NCI-H748 (cell line): ENCODE measurements at regions not wholly inside any gene's neighbourhood (a gene's known extent, or its start where the extent isn't known, plus 50 kb on each side); places are given as distances from the start of the nearest gene placed in this dataset.
"Not testable (repeated sequence)": the region's sequence is repeated elsewhere in the genome, so short reads cannot be mapped to it uniquely, and the experiment has no call there.

Experiments
- DNase-seq: peaks from one replicate; lab custom pipeline; 2025; ENCODE audit not compliant: unreplicated experiment; lab: John Stamatoyannopoulos, UW

DNA sequence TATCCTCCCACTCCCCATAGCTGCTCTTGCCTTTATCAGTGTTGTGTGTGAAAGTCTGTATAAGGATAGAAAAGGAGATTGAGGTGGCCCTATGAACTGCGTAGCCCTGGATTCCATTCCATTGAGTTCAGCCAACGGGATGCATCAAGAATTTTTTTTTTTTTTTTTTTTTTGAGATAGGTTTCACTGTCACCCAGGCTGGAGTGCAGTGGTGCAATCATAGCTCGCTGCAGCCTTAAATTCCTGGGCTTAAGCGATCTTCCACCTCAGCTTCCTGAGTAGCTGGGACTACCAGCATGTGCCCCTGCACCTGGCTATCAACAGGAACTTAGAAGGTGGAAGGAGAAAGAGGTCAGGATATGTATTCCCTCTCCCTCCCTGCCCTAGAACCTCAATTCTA, 187.2 kb upstream of the SPRY1 start:
- DNase-seq = no peak

DNA sequence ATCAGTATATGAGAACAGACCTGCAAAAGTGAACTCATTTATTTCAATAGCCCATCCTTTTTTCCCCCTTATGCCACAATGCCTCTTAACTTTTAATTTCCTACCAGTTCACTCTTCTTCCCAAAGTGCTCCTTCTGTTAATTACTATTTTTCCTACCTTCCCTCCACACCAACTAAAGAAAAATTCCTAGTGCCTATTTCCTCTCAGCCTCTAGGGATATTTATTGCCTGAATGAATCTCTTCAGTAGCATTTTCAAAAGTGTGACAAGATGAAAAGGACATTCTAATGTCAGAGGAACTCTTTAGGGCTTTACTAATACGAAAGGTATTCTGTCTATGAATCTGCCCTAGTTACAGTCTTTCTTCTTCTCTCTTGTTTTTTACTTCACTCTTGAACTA, 181.1 kb upstream of the SPRY1 start:
- no peak for DNase-seq

- DNase-seq = no peak
Observed at GRCh38 chr4:123216543-123216942, 180.1 kb upstream of the SPRY1 start.

DNA sequence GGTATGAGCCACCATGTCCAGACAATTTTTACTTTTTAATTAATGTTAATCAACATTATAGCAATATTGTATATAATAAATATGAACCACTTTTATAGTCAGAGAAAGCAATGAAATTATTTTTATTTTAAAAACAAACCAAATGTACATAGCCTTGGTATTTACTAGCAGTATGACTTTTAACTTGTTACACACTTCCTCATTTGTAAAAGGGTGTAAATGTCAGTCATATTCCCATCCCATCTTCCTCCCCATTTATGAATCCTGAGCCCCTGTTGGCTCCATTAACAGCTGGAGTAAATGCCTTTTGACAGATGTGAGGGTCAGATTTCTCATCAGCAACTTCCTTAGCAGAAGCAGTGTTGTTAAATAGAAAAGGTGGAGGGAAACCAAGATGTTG, 179.6 kb upstream of the SPRY1 start:
- no peak for DNase-seq

- DNase-seq = peak; percentile 0
Observed at GRCh38 chr4:123217664-123218063, 178.9 kb upstream of the SPRY1 start.

- no peak for DNase-seq
Observed at GRCh38 chr4:123218981-123219380, 177.6 kb upstream of the SPRY1 start.

GRCh38 chr4:123229286-123229685, 167.3 kb upstream of the SPRY1 start:
- DNase-seq = no peak

DNA sequence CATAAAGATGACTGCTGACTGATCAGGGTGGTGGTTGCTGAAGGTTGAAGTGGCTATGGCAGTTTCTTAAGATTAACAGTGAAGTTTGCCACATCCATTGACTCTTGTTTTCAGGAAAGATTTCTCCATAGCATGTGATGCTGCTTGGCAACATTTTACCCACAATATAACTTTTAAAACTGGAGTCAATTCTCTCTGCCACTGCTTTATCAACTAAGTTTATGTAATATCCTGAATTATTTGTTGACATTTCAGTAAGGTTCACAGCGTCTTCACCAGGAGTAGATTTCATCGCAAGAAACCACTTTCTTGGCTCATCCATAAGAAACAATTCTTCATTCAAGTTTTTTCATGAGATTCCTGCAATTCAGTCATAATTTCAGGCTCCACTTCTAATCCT, 166.5 kb upstream of the SPRY1 start:
- no peak for DNase-seq

DNA sequence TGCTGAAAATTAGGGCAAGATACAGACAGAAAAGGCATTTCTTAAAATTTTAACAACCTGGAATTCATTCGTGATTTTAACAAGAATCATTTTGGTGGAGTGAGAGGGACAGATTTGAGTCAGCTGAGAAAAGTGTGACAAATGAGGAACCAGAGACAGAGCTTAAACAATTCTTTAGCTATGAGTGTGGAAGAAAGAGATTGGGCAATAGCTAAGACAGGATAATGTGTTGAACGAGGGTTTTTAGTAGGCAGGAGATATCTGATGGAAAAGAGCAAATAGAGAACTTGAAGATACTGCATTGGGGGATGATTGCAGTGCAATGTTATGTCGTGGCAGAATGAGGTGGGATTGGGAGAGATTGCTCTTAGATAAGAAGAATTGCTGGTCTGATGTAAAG, 164.2 kb upstream of the SPRY1 start:
- no peak for DNase-seq

DNA sequence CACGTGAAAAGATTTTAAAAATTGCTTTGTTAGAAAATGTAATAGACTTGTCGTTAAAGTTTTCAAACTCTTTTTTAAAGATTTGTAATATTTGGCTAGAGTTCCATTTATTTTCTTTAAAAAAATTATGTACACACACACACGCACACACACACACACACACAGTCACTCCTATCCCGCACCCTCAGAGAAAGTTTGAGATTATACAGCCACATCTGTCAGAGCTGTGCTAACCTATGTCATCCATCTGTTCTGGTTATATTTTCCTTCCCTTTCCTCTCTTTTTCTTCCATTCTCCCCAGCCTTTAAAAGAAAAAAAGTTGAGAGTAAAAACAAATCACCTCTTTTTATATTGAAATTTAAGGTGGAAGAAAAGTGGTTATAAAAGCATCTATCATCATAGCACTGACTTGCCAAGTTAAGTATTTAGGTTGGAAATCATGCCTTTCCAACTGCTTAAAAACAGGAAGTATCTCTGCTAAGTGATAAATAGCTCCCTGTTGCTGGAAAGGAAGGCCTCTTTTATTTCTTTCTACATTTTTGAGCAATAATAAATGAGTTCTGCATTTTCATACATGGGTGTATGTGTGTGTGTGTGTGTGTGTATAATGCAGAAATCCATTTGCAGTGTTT, 163.3 kb upstream of the SPRY1 start:
- no peak for DNase-seq

- no peak for DNase-seq
Observed at GRCh38 chr4:123234955-123235354, 161.6 kb upstream of the SPRY1 start.

DNA sequence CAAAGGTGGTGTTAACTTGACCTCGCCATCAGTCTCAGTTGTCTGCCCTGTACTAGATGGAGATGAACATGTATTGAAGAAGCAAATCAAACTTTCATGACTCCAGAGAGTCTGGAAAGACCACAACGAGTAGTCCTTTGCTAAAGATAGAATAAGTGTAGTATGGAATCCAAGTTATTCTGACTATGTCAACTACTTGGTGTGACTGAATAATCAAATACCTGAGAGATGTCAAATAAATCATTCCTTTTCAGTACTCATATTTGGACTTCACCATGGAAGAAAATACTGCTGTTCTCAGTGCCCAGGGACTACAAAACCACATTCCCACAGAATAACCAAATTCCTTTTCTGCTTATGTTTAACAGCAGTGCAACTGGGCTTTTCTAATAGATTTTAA, 161.2 kb upstream of the SPRY1 start:
- no peak for DNase-seq

- DNase-seq = no peak
Observed at GRCh38 chr4:123236606-123237005, 160.0 kb upstream of the SPRY1 start.

GRCh38 chr4:123240286-123240685, 156.3 kb upstream of the SPRY1 start:
- DNase-seq = not testable (repeated sequence)

DNA sequence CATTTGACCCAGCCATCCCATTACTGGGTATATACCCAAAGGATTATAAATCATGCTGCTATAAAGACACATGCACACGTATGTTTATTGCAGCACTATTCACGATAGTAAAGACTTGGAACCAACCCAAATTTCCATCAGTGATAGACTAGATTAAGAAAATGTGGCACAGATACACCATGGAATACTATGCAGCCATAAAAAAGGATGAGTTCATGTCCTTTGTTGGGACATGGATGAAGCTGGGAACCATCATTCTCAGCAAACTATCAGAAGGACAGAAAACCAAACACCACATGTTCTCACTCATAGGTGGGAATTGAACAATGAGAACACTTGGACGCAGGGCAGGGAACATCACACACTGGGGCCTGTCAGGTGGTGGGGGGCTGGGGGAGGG, 153.4 kb upstream of the SPRY1 start:
- not testable (repeated sequence) for DNase-seq

GRCh38 chr4:123244137-123244536, 152.5 kb upstream of the SPRY1 start:
- DNase-seq = peak; percentile 1

DNA sequence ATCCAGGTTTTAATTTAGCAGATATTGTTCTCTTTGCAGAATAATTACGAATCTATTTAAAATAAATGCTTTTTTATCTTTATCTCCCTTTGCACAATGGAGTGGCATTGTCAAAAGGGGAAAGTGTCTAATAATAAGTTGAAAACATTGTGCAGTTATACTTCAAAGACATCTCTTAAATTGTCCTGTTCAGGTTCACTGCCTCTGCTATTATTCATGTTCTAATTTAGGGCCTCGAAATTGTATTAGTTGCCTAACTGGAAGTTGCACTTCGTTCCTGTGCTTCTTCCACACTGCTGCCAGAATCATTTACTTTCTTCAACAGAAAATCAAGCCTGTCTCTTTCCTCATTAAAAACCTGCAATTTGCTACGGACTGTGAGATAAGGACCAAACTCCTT, 150.5 kb upstream of the SPRY1 start:
- no peak for DNase-seq

DNA sequence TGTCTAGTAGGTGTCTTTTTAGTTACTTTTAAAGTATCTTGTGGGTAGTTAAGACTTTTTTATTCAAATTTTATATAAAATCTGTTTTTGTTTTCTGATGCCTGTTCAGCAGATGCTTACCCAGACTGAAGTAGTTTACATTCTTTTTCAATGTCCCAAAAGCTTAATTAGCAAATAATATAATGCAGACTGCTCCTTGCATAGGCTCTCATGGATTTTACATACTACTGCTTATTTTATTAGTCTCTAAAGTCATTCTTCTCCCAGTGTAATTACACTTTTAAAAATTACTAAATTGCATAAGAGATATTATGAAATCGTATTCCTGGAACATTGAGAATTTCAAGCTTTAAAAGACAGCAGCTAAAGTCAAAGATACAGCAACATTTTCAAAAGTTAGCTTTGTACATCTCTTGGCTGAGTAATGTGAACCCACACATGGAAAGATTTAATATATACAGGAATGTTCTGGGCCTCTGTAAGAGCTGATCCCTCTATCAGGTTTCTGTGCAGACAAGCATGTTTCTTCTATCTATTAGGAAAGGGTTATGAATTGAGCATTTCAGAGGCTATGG, 148.4 kb upstream of the SPRY1 start:
- no peak for DNase-seq

DNA sequence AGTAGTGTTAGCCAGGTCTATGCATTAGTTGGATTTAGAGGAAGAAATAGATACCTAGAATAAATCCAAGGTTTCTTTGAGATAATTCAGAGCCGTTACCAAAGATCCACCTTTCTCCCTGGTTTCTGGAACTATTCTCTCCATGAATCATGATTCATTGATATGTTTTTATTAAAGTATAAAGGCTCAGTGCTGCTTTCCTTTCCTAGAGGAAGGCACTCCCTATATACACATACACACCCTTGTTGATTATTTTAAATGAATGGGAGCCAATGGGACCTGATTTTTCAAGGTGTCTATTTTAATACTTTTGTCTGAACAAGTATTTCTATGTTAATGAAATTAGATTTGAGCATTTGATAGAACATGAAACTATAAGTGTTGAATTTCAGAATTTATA, 146.8 kb upstream of the SPRY1 start:
- DNase-seq = no peak

GRCh38 chr4:123250843-123251242, 145.8 kb upstream of the SPRY1 start:
- no peak for DNase-seq

DNA sequence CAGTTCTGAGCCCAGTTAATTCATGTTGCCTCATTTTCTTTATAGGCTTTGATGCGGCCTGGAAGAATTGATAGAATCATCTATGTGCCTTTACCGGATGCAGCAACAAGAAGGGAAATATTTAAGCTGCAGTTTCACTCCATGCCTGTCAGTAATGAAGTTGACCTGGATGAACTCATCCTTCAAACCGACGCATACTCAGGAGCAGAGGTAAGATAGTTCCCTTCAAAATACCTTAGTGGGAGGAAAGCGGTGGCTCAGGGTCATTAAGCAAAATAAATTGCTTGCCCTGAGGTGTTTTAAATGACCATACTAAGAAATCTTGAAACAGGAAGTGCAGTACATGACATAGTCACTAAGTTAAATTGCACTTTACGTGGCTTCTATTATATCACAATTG, 140.6 kb upstream of the SPRY1 start:
- no peak for DNase-seq

- DNase-seq = no peak
Observed at GRCh38 chr4:123256901-123257300, 139.7 kb upstream of the SPRY1 start.

GRCh38 chr4:123257591-123257990, 139.0 kb upstream of the SPRY1 start:
- DNase-seq = no peak
